ENCODE measurements at regions not wholly inside any gene's neighbourhood (a gene's known extent, or its start where the extent isn't known, plus 50 kb on each side); places are given as distances from the start of the nearest gene placed in this dataset.

GRCh38 chr5:44568519-44568918, 179.3 kb upstream of the FGF10 start:
- Histone ChIP-seq H3K4me2 (ENCODE audit: low read length) (no peak overlapping the region), H3K9ac (ENCODE audit: low read length) (no peak overlapping the region), H3K27me3 (ENCODE audit: low read depth, low read length) (no peaks in the 10 kb centered on the region), H3K27ac (ENCODE audit: low read length) (no peak overlapping the region), H2AFZ (ENCODE audit: low read depth, low read length) (no peak overlapping the region), H3K9me3 (ENCODE audit: insufficient read depth, low read length) (no peaks in the 10 kb centered on the region), H3K4me3 (ENCODE audit: low read length) (no peak overlapping the region), H4K20me1 (ENCODE audit: insufficient read depth, low read length) (no peaks in the 10 kb centered on the region), H3K36me3 (replicated peaks; ENCODE audit: low read depth, low read length) (no peaks in the 10 kb centered on the region), H3K4me1 (ENCODE audit: low read length) (no peaks in the 10 kb centered on the region), H3K79me2 (ENCODE audit: low read length) (no peaks in the 10 kb centered on the region)
- TF ChIP-seq CTCF (IDR thresholded peaks at IDR 0.05; ENCODE audit: low read depth, low read length), result no peak
- no peak for TF ChIP-seq EZH2phosphoT487 (IDR thresholded peaks at IDR 0.05; ENCODE audit: low read depth)

- Histone ChIP-seq H3K36me3 (replicated peaks; ENCODE audit: low read depth, low read length) (no peaks in the 10 kb centered on the region), H3K4me1 (ENCODE audit: low read length) (no peaks in the 10 kb centered on the region), H3K79me2 (ENCODE audit: low read length) (no peaks in the 10 kb centered on the region), H3K4me3 (ENCODE audit: low read length) (no peak overlapping the region), H4K20me1 (ENCODE audit: insufficient read depth, low read length) (no peaks in the 10 kb centered on the region), H2AFZ (ENCODE audit: low read depth, low read length) (no peak overlapping the region), H3K27me3 (ENCODE audit: low read depth, low read length) (no peaks in the 10 kb centered on the region), H3K4me2 (ENCODE audit: low read length) (no peak overlapping the region), H3K9ac (ENCODE audit: low read length) (no peak overlapping the region), H3K9me3 (ENCODE audit: insufficient read depth, low read length) (no peaks in the 10 kb centered on the region), H3K27ac (ENCODE audit: low read length) (no peak overlapping the region)
- TF ChIP-seq EZH2phosphoT487 (IDR thresholded peaks at IDR 0.05; ENCODE audit: low read depth), result no peak
- no peak for TF ChIP-seq CTCF (IDR thresholded peaks at IDR 0.05; ENCODE audit: low read depth, low read length)
Measured at GRCh38 chr5:44565902-44566301, 176.7 kb upstream of the FGF10 start.

GRCh38 chr5:44565360-44565759, 176.1 kb upstream of the FGF10 start:
- Histone ChIP-seq H3K79me2 (ENCODE audit: low read length) (no peaks in the 10 kb centered on the region), H2AFZ (ENCODE audit: low read depth, low read length) (no peak overlapping the region), H4K20me1 (ENCODE audit: insufficient read depth, low read length) (no peaks in the 10 kb centered on the region), H3K27me3 (ENCODE audit: low read depth, low read length) (no peaks in the 10 kb centered on the region), H3K4me1 (ENCODE audit: low read length) (no peaks in the 10 kb centered on the region), H3K36me3 (replicated peaks; ENCODE audit: low read depth, low read length) (no peaks in the 10 kb centered on the region), H3K9ac (ENCODE audit: low read length) (no peak overlapping the region), H3K4me3 (ENCODE audit: low read length) (no peak overlapping the region), H3K27ac (ENCODE audit: low read length) (no peak overlapping the region), H3K9me3 (ENCODE audit: insufficient read depth, low read length) (no peaks in the 10 kb centered on the region), H3K4me2 (ENCODE audit: low read length) (no peak overlapping the region)
- TF ChIP-seq EZH2phosphoT487 (IDR thresholded peaks at IDR 0.05; ENCODE audit: low read depth) (no peak), CTCF (IDR thresholded peaks at IDR 0.05; ENCODE audit: low read depth, low read length) (no peak)

GRCh38 chr5:44546286-44546685, 157.1 kb upstream of the FGF10 start:
- no peaks in the 10 kb centered on the region for H4K20me1 ChIP-seq (ENCODE audit: insufficient read depth, low read length)
- TF ChIP-seq CTCF (IDR thresholded peaks at IDR 0.05; ENCODE audit: low read depth, low read length), result no peak
- no peak for TF ChIP-seq EZH2phosphoT487 (IDR thresholded peaks at IDR 0.05; ENCODE audit: low read depth)
- H3K27me3 ChIP-seq (ENCODE audit: low read depth, low read length), result no peaks in the 10 kb centered on the region
- no peaks in the 10 kb centered on the region for H3K79me2 ChIP-seq (ENCODE audit: low read length)
- H3K9ac ChIP-seq (ENCODE audit: low read length), result no peak overlapping the region
- H3K4me2 ChIP-seq (ENCODE audit: low read length), result no peak overlapping the region
- H3K9me3 ChIP-seq (ENCODE audit: insufficient read depth, low read length), result no peaks in the 10 kb centered on the region
- no peaks in the 10 kb centered on the region for H3K4me1 ChIP-seq (ENCODE audit: low read length)
- no peak overlapping the region for H3K4me3 ChIP-seq (ENCODE audit: low read length)
- no peaks in the 10 kb centered on the region for H3K36me3 ChIP-seq (replicated peaks; ENCODE audit: low read depth, low read length)
- no peak overlapping the region for H2AFZ ChIP-seq (ENCODE audit: low read depth, low read length)
- H3K27ac ChIP-seq (ENCODE audit: low read length), result no peak overlapping the region
